K562 (cell line): ENCODE measurements at regions not wholly inside any gene's neighbourhood (a gene's known extent, or its start where the extent isn't known, plus 50 kb on each side); places are given as distances from the start of the nearest gene placed in this dataset.

Experiments
- CHD7 ChIP-seq: fragments of 200-600 bp; sonication (generic); IDR thresholded peaks from one replicate; pipeline ENCODE4 v1.6.1; 2012; ENCODE audit warnings: mild to moderate bottlenecking, low read depth, low read length, inconsistent platforms
- GMEB1 ChIP-seq: fragments of 250-450 bp; sonication (Bioruptor Pico); IDR thresholded peaks from 2 replicates; pipeline ENCODE4 v1.4.0; 2020; ENCODE audit warnings: mild to moderate bottlenecking
- MTA2 ChIP-seq: fragments of 450-650 bp; IDR thresholded peaks from 2 replicates; pipeline ENCODE4 v1.6.1; 2016; ENCODE audit warnings: low read depth
- NFRKB ChIP-seq: fragments of 450-650 bp; IDR thresholded peaks from 2 replicates; pipeline ENCODE4 v1.6.1; 2016; ENCODE audit warnings: low read depth
- PYGO2 ChIP-seq: fragments of 450-650 bp; IDR thresholded peaks from 2 replicates; pipeline ENCODE4 v1.6.1; 2016; ENCODE audit warnings: mild to moderate bottlenecking, missing genetic modification characterization, moderate library complexity, missing compliant biosample characterization
- RNF2 ChIP-seq: sonication (generic); IDR thresholded peaks from 2 replicates; pipeline ENCODE4 v1.6.1; 2016
- SIRT6 ChIP-seq: IDR thresholded peaks from one replicate; pipeline ENCODE4 v1.6.1; 2012; ENCODE audit warnings: low read depth, mild to moderate bottlenecking, control low read depth, inconsistent platforms, low read length, moderate library complexity
- TSHZ1 ChIP-seq: fragments of 250-450 bp; sonication (Bioruptor Pico); IDR thresholded peaks from 2 replicates; pipeline ENCODE4 v1.4.0; 2020; ENCODE audit warnings: mild to moderate bottlenecking, moderate library complexity
- ZBTB17 ChIP-seq: fragments of 450-650 bp; formaldehyde crosslinking; IDR thresholded peaks from 2 replicates; pipeline ENCODE4 v1.4.0; 2020; ENCODE audit warnings: mild to moderate bottlenecking

GRCh38 chr12:46475972-46476645, 103.5 kb upstream of the SLC38A2 start (continued):
- TF ChIP-seq RNF2 (no peak), ZBTB17 (CRISPR knock-in tag) (0 out of 2 replicates have a peak, but pooled peaks have one; percentile 45), GMEB1 (CRISPR knock-in tag) (peak; percentile 19; the same call in 1 of the 2 replicates), SIRT6 (no peak), MTA2 (no peak), TSHZ1 (CRISPR knock-in tag) (peak; percentile 72; the same call in 1 of the 2 replicates), PYGO2 (tag) (peak; percentile 75; the same call in 1 of the 2 replicates), NFRKB (no peak), CHD7 (no peak)
